Mesendoderm (in vitro differentiated cells): ENCODE measurements at regions not wholly inside any gene's neighbourhood (a gene's known extent, or its start where the extent isn't known, plus 50 kb on each side); places are given as distances from the start of the nearest gene placed in this dataset.

Experiments
- DNase-seq: peaks from one replicate; pipeline ENCODE4 v3.0.0; 2013
- H2AK5ac ChIP-seq: 2 replicates; pipeline ENCODE4 v1.6.1; 2013; ENCODE audit warnings: low read length, inconsistent platforms
- H2BK120ac ChIP-seq: 2 replicates; pipeline ENCODE4 v1.6.1; 2013; ENCODE audit warnings: low read depth, mild to moderate bottlenecking, low read length, moderate library complexity, mixed read lengths
- H2BK15ac ChIP-seq: replicated peaks from 2 replicates; pipeline ENCODE4 v1.6.1; 2013; ENCODE audit warnings: low read depth, mild to moderate bottlenecking, moderate library complexity
- H2BK5ac ChIP-seq: 2 replicates; pipeline ENCODE4 v1.6.1; 2013; ENCODE audit warnings: low read length, inconsistent platforms
- H3K18ac ChIP-seq: 2 replicates; pipeline ENCODE4 v1.6.1; 2013; ENCODE audit warnings: mild to moderate bottlenecking, low read length, mixed read lengths
- H3K23ac ChIP-seq: one replicate; pipeline ENCODE4 v1.6.1; 2013; ENCODE audit warnings: low read length
- H3K27ac ChIP-seq: 2 replicates; pipeline ENCODE4 v1.5.1; 2013; ENCODE audit warnings: low read depth, mild to moderate bottlenecking, inconsistent platforms, low read length, moderate library complexity
- H3K27me3 ChIP-seq: 2 replicates; pipeline ENCODE4 v1.6.1; 2013; ENCODE audit warnings: low read length, control low read depth, mild to moderate bottlenecking, inconsistent platforms; ENCODE audit not compliant: insufficient read depth, poor library complexity
- H3K36me3 ChIP-seq: 2 replicates; pipeline ENCODE4 v1.6.1; 2013; ENCODE audit warnings: low read length, inconsistent platforms; ENCODE audit not compliant: control insufficient read depth, insufficient read depth
- H3K4ac ChIP-seq: one replicate; pipeline ENCODE4 v1.6.1; 2013; ENCODE audit warnings: low read depth, mild to moderate bottlenecking, low read length, moderate library complexity
- H3K4me1 ChIP-seq: 2 replicates; pipeline ENCODE4 v1.6.1; 2013; ENCODE audit warnings: low read depth, low read length, inconsistent platforms; ENCODE audit not compliant: control insufficient read depth
- H3K4me2 ChIP-seq: 2 replicates; pipeline ENCODE4 v1.6.1; 2013; ENCODE audit warnings: low read length
- H3K4me3 ChIP-seq: 2 replicates; pipeline ENCODE4 v1.5.1; 2013; ENCODE audit warnings: mild to moderate bottlenecking, low read length
- H3K56ac ChIP-seq: one replicate; pipeline ENCODE4 v1.6.1; 2013; ENCODE audit warnings: low read length
- H3K79me1 ChIP-seq: 2 replicates; pipeline ENCODE4 v1.6.1; 2013; ENCODE audit warnings: low read length, inconsistent platforms
- H3K79me2 ChIP-seq: 2 replicates; pipeline ENCODE4 v1.6.1; 2013; ENCODE audit warnings: mild to moderate bottlenecking, low read length; ENCODE audit not compliant: control insufficient read depth, insufficient read depth
- H3K9ac ChIP-seq: 2 replicates; pipeline ENCODE4 v1.6.1; 2013; ENCODE audit warnings: low read length, inconsistent platforms
- H4K5ac ChIP-seq: one replicate; pipeline ENCODE4 v1.6.1; 2013; ENCODE audit warnings: low read length
- H4K8ac ChIP-seq: one replicate; pipeline ENCODE4 v1.6.1; 2013; ENCODE audit warnings: low read depth, mild to moderate bottlenecking, control low read depth, low read length, moderate library complexity
- WGBS: extraction: QIAGEN DNeasy Blood & Tissue Kit; methylation state at CpG from one replicate; pipeline ENCODE4 v1.1.7; 2013; ENCODE audit warnings: low lambda C conversion rate, missing lambda C conversion rate; ENCODE audit not compliant: insufficient coverage; ENCODE audit errors: extremely low coverage; 5-methylcytosine and 5-hydroxymethylcytosine counted together

DNA sequence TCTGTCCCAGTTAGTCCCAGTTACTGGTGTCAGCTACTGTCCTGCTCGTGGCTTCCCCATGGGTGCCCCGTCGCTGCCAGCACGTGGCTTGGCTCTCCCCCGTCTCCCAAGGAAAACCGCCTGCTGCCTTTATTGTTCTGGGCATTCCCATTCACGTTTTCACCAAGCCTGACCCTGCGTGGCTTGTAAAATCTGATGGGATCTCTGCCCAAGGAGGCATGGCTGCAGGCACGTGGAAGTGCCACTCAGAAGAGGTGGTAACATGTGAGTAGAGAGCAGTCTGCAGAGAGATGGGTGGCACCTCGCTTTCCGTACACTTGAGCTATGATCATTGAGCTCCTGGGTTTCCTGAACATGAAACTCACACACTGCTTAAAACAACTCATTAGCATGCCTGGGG is 429.2 kb upstream of the KLF4 start:
- no peak for DNase-seq
- Histone ChIP-seq H3K36me3 (no peaks in the 10 kb centered on the region), H3K4me2 (no peak overlapping the region), H3K27ac (no peak overlapping the region), H2BK15ac (no peak overlapping the region), H3K27me3 (no peaks in the 10 kb centered on the region), H2BK5ac (no peak overlapping the region), H2BK120ac (no peak overlapping the region), H3K4me1 (no peaks in the 10 kb centered on the region), H3K18ac (no peak overlapping the region), H3K23ac (no peak overlapping the region), H4K8ac (no peak overlapping the region), H3K4ac (no peak overlapping the region), H3K56ac (no peak overlapping the region), H3K4me3 (no peak overlapping the region), H3K79me2 (no peaks in the 10 kb centered on the region), H2AK5ac (no peak overlapping the region), H3K9ac (no peak overlapping the region), H3K79me1 (no peaks in the 10 kb centered on the region), H4K5ac (no peak overlapping the region)
- WGBS, result no CpG with 5 or more reads among the region's 11 CpGs

DNA sequence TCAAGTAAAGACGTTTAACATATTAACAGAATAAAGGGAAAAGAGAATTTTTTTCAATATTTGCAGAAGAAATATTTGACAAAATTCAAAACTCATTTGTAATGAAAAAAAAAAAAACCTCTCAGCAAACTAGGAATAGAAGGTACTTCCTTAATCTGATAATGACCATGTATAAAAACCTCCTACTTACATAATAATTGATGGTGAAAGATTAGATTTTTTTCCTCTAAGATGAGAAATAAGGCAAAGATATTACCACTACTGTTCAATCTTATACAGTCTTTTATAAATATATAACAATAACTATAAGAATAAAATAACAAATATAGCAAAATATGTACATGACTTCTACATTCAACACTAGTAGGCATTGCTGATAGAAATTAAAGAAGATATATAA is 424.6 kb upstream of the KLF4 start:
- H3K27me3 ChIP-seq, result no peaks in the 10 kb centered on the region
- no peak overlapping the region for H3K27ac ChIP-seq
- H2BK120ac ChIP-seq, result no peak overlapping the region
- H4K8ac ChIP-seq, result no peak overlapping the region
- DNase-seq, result no peak
- H3K4me3 ChIP-seq, result no peak overlapping the region
- no peak overlapping the region for H3K18ac ChIP-seq
- no CpG with 5 or more reads among the region's 1 CpG for WGBS
- H3K56ac ChIP-seq, result no peak overlapping the region
- no peak overlapping the region for H2BK5ac ChIP-seq
- no peak overlapping the region for H2AK5ac ChIP-seq
- no peak overlapping the region for H4K5ac ChIP-seq
- H3K36me3 ChIP-seq, result no peaks in the 10 kb centered on the region
- H3K79me1 ChIP-seq, result no peaks in the 10 kb centered on the region
- no peak overlapping the region for H3K23ac ChIP-seq
- no peak overlapping the region for H3K9ac ChIP-seq
- no peaks in the 10 kb centered on the region for H3K4me1 ChIP-seq
- no peaks in the 10 kb centered on the region for H3K79me2 ChIP-seq
- H3K4me2 ChIP-seq, result no peak overlapping the region
- H3K4ac ChIP-seq, result no peak overlapping the region
- no peak overlapping the region for H2BK15ac ChIP-seq

DNA sequence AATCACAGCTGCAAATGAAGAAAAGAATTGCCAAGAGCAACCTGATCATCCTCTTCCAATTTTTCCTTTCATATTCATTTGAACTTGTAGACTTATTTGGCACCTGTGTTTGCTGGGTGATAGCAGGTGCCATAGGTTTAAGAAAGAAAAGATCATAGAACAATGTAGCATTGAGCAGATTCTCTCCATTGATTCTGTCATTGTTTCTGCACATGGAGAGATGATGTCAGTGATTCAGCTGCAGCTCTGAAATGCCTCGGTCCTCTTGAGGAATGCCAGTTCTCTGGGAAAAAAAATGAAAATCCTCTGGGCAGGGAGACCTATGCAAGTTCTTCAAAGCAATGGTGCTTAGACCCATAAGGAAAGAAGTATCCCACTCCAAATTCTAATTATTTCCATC is 418.1 kb upstream of the KLF4 start:
- DNase-seq, result no peak
- H3K4me3 ChIP-seq, result no peak overlapping the region
- no peak overlapping the region for H2BK15ac ChIP-seq
- no peak overlapping the region for H3K4ac ChIP-seq
- H3K79me2 ChIP-seq, result no peaks in the 10 kb centered on the region
- no peaks in the 10 kb centered on the region for H3K79me1 ChIP-seq
- H2BK5ac ChIP-seq, result no peak overlapping the region
- no peak overlapping the region for H3K9ac ChIP-seq
- H3K23ac ChIP-seq, result no peak overlapping the region
- H3K27me3 ChIP-seq, result no peaks in the 10 kb centered on the region
- no peak overlapping the region for H4K5ac ChIP-seq
- H3K18ac ChIP-seq, result no peak overlapping the region
- H3K4me2 ChIP-seq, result no peak overlapping the region
- no peak overlapping the region for H2AK5ac ChIP-seq
- H3K4me1 ChIP-seq, result no peaks in the 10 kb centered on the region
- no peak overlapping the region for H3K56ac ChIP-seq
- H3K27ac ChIP-seq, result no peak overlapping the region
- WGBS, result no CpG with 5 or more reads among the region's 1 CpG
- H4K8ac ChIP-seq, result no peak overlapping the region
- H3K36me3 ChIP-seq, result no peaks in the 10 kb centered on the region
- no peak overlapping the region for H2BK120ac ChIP-seq

DNA sequence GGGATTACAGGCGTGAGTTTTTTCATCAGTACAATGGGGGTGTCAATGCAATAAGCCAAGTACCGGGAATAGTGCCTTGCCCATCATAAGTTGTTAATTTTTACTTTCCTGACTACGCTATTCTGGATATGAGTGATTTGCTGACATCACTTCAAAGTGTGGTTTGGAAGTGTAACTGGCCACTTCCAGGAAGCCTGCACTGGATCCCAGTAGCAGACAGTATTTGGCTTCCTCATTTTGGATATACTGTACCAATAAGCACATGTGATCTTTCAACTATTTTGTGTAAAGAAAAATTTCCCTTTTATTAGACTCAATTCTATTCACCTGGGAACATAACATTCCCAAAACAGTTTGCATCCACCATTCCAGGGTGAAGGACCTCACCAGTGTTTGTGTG is 417.7 kb upstream of the KLF4 start:
- Histone ChIP-seq H3K36me3 (no peaks in the 10 kb centered on the region), H3K56ac (no peak overlapping the region), H2AK5ac (no peak overlapping the region), H3K4ac (no peak overlapping the region), H2BK120ac (no peak overlapping the region), H2BK15ac (no peak overlapping the region), H4K8ac (no peak overlapping the region), H4K5ac (no peak overlapping the region), H3K4me3 (no peak overlapping the region), H3K27me3 (no peaks in the 10 kb centered on the region), H3K27ac (no peak overlapping the region), H3K23ac (no peak overlapping the region), H3K79me2 (no peaks in the 10 kb centered on the region), H2BK5ac (no peak overlapping the region), H3K18ac (no peak overlapping the region), H3K79me1 (no peaks in the 10 kb centered on the region), H3K9ac (no peak overlapping the region), H3K4me2 (no peak overlapping the region), H3K4me1 (no peaks in the 10 kb centered on the region)
- DNase-seq, result no peak
- WGBS, result no CpG with 5 or more reads among the region's 3 CpGs

DNA sequence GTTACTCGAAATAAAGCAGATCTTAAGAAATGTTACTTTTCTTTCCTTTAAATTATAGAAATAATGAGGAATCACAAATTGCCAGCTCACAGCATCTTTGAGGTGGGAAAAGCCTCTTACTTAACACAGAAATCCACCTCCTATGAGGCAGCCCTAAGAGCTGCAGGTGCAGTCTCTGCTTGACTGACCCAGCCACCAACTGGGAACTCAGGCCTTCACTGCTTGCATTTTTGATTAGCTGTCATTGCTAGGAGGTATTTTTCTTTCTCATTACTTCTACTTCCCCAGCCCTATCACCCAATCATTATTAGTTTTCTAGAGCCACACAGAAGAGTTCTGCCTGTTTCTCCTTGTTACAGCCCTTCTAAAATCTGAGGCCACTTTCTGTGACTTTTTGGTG is 416.5 kb upstream of the KLF4 start:
- no peak overlapping the region for H3K23ac ChIP-seq
- H4K8ac ChIP-seq, result no peak overlapping the region
- no peak overlapping the region for H3K9ac ChIP-seq
- H3K4me1 ChIP-seq, result no peaks in the 10 kb centered on the region
- H2BK120ac ChIP-seq, result no peak overlapping the region
- H3K27ac ChIP-seq, result no peak overlapping the region
- no peaks in the 10 kb centered on the region for H3K79me2 ChIP-seq
- no peak overlapping the region for H2BK15ac ChIP-seq
- no peak overlapping the region for H2AK5ac ChIP-seq
- H4K5ac ChIP-seq, result no peak overlapping the region
- H2BK5ac ChIP-seq, result no peak overlapping the region
- no peak overlapping the region for H3K56ac ChIP-seq
- no peaks in the 10 kb centered on the region for H3K27me3 ChIP-seq
- DNase-seq, result no peak
- no CpG with 5 or more reads among the region's 1 CpG for WGBS
- no peaks in the 10 kb centered on the region for H3K36me3 ChIP-seq
- H3K4me3 ChIP-seq, result no peak overlapping the region
- H3K18ac ChIP-seq, result no peak overlapping the region
- no peak overlapping the region for H3K4ac ChIP-seq
- no peaks in the 10 kb centered on the region for H3K79me1 ChIP-seq
- no peak overlapping the region for H3K4me2 ChIP-seq

DNA sequence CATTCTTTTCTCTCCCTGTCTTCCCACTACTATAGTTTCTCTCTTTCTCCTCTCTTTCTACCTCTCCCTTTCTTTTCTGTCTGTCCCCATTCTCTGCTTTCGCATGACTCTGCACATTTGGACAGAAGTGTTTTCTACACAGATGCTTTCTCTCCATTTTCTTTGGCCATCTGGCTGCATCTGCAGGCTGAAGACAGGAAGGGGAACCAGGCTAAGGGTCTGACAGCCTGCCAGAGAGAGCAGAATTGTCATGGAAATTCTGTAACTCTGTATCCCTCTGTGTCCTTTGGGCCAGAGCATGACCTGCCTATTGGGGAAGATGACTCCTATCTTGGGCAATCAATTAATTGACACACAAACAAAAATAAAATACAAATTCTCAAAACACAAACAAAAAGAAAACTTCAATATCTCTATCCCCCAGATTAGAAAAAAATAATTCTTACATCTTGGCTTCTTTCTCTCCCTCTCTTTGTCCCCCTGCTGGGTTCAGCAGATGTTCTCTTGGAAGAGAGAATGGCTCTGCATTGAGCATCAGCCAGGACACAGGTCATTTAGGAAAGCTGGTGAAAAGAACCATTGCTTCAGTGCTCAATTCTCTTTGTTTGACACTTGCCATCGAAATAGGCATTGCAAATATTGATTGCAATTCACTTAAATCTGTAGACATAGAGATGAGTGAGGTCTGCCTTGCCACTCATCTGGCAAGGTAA is 415.9 kb upstream of the KLF4 start:
- Histone ChIP-seq H3K79me1 (no peaks in the 10 kb centered on the region), H3K27ac (no peak overlapping the region), H2AK5ac (no peak overlapping the region), H2BK120ac (no peak overlapping the region), H3K4ac (no peak overlapping the region), H4K8ac (no peak overlapping the region), H3K56ac (no peak overlapping the region), H3K4me3 (no peak overlapping the region), H2BK15ac (no peak overlapping the region), H3K4me2 (no peak overlapping the region), H2BK5ac (no peak overlapping the region), H3K79me2 (no peaks in the 10 kb centered on the region), H3K23ac (peak overlapping the region; percentile 51), H4K5ac (no peak overlapping the region), H3K27me3 (no peaks in the 10 kb centered on the region), H3K36me3 (no peaks in the 10 kb centered on the region), H3K9ac (no peak overlapping the region), H3K4me1 (no peaks in the 10 kb centered on the region), H3K18ac (no peak overlapping the region)
- no CpG with 5 or more reads among the region's 2 CpGs for WGBS
- no peak for DNase-seq
